HG02840 (cell line): ENCODE measurements at regions not wholly inside any gene's neighbourhood (a gene's known extent, or its start where the extent isn't known, plus 50 kb on each side); places are given as distances from the start of the nearest gene placed in this dataset.
A peak's percentile ranks its signal among the peaks of the same experiment; 100 is the strongest.

Experiments
- ATAC-seq: cut with Tn5 transposase; IDR thresholded peaks from one replicate; pipeline ENCODE4 v1.9.1; 2021; ENCODE audit warnings: mild to moderate bottlenecking, moderate library complexity, moderate number of reproducible peaks; ENCODE audit not compliant: unreplicated experiment, low FRiP score

- no peak for ATAC-seq
These were observed 118.3 kb upstream of the ATF7IP start for GRCh38 chr12:14247166-14247565.

DNA sequence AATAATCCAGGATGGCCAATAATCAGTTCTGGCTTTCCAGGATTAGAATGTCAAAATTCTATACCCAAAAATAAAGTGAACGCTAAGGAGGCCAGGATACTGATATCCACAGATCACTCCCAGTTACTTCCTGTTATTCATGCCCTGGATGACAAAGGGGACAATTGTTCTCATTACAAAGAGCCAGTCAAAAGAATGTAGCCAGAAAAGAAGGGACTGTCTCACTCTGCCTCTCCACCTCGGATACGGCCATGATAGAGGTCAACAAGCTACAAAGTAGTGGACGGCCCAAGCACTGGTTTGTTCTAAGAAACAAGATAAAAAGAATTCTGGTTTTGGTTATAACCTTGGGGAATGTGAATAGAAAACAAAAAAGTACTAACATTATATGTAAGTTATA lies 116.1 kb upstream of the ATF7IP start:
- ATAC-seq, result no peak

DNA sequence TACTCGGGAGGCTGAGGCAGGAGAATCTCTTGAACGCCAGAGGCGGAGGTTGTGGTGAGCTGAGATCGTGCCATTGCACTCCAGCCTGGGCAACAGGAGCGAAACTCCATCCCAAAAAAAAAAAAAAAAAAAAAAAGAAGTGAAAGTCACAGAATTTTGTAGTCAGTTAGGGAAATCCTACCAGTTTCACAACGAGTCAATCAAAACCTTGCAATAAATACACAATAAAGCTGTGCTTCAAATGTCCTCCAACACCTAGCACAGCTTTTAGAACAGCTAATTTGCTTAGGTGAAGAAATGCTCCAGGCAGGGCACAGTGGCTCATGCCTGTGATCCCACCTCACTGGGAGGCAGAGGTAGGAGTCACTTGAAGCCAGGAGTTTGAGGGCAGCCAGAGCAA lies 112.8 kb upstream of the ATF7IP start:
- ATAC-seq, result no peak

DNA sequence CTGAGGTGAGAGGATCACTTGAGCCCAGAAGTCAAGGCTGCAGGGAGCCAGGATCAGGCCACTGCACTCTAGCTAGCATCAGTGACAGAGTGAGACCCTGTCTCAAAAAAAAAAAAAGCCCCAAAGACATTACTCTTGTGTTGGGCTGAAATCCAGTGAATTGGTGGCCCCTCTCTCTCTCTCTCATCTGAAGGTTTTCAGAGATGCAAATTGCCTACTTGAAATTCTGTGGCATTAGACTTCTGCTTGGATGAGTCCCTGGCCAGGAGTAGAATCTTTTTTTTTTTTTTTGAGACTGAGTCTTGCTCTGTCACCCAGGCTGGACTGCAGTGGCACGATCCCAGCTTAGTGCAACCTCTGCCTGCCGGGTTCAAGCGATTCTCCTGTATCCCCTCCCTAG lies 112.0 kb upstream of the ATF7IP start:
- ATAC-seq, result no peak

- no peak for ATAC-seq
These were observed 110.7 kb upstream of the ATF7IP start for GRCh38 chr12:14254781-14255180.

- no peak for ATAC-seq
These were observed 109.4 kb upstream of the ATF7IP start for GRCh38 chr12:14256121-14256520.

DNA sequence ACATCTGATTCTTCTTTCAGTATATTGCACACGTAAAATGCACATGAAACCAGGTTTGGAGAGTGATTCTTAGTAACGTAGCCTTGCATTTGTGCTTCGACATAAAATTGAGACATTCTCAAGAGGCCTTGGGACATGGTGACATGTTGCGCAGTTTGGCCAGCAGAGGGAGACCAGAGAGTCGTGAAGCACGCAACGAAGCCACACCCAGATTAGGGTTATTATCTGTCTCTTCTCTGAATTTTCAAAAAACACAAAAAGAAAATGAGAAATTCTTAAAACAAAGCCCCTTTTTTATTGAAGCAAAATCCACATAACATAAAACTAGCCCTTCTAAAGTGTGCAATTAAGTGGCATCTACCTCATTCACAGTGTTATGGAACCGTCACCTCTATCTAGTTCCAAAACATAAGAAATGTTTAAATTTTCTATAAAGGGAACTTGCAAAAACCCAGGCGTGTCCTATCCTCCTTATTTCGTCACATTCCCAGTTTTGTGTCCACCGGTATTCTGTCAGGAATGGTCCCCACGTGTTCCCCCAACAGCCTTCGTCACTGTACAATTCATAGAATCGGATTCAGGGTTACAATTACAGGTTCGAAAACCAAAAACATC lies 108.8 kb upstream of the ATF7IP start:
- no peak for ATAC-seq

DNA sequence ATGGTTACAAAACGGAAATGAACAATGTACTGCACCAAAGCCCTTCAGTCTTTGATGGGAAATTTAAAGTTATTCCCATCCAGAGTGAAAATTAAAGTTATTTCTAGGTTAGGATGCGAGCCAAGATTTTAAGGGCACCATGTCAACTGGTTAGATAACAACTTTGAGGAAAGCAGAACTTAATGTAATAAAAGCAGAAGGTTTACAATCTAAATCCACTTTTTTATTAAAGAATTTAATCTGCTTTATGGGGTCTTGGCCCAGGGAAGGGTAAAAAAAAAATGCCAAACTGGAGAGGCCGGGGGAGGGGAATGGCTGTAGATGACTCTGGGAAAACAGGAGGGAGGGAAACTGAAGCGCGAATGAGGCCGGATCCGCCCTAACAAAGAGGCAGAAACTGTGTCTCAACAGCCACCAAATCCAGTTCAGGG lies 108.2 kb upstream of the ATF7IP start:
- ATAC-seq, result peak; percentile 59

DNA sequence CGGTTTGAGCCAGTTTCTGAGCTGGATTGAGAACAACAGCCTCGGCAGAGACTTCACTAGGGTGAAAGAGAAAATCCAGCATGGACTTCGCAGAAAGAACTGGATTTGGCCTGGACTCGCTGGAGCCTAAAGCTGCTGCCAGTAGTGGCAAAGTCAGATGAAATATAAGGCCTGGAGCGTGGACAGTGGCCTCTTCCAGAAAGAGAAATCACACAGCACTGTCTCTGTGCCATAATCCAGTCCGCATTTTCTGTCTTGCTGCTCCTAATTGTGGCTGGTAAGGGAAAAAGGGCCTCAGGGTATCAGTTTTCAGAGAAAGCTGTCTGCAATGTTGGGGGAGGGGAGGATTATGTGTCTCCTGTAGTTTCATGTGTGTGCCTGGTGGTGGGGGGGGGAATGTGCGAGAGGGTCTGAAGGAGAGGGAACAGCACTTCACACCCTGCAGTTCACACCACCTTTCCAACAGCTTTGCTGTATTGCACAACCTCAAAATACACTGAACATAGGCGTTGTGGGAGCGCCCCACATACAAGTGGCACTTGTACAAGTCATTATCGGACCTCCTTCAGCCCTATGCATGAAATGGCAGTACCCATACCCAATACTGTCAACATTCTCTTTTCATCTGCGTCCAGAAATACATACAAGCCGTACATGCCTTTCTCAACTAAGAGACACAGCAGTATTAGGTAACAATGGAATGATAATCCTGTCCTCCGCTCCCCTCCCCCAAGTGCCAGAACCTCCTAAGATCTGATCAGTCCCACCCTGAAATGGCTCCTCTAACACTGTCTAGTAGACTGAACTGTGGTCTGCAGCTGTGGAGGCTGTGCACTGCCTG lies 107.5 kb upstream of the ATF7IP start:
- ATAC-seq, result peak; percentile 48

- no peak for ATAC-seq
These were observed 106.9 kb upstream of the ATF7IP start for GRCh38 chr12:14258575-14258940.

- ATAC-seq, result no peak
These were observed 105.9 kb upstream of the ATF7IP start for GRCh38 chr12:14259481-14260010.

DNA sequence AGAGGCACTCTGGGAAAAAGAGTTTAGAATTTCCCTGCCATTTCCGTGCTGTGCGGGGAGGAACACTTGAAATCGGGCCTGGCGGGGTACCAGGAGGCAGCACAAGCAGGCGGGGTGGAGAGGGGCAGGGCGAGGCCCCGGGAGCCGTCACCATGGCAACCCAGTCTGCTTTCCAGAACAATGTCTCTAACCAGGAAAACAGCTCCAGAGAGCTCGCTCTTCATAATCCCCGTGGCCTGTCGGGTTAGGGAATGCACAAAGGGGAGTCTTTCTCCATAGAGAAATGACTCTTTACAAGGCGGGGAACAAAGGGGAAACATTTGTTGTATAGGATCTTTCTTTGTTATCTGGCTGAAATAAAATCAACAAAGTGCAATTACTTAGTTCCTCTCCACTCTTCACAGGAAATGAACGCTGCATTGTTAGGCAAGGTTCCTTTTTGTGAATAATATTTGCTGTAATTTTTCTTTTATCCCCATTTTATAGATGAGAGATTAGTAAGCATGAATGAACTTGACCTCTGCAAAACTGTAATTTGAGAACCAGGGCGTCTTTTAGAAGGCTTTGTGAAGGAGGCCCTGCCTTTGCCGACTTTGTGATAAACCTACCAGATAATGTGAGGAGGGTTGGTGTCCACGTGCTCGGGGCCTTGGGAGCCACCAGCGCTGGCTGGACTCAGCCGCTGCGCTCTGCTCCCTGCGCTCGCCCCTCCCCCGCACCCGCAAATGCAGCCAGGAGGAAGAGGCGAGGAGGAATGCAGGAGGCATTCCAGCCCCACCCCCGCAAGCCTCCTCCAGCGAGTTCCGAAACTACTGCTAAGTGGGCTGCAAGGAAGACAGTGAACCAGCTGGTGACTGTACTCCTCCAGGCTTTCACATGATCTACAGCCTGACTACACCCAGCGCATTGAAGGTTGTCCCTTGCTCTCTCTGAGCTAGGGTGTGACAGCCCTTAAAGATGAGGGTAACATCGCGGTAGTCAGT lies 105.2 kb upstream of the ATF7IP start:
- ATAC-seq, result no peak

GRCh38 chr12:14261096-14261495 lies 104.4 kb upstream of the ATF7IP start:
- ATAC-seq, result no peak

GRCh38 chr12:14261861-14262260 lies 103.6 kb upstream of the ATF7IP start:
- ATAC-seq, result no peak

GRCh38 chr12:14262771-14263511 lies 102.5 kb upstream of the ATF7IP start:
- no peak for ATAC-seq

GRCh38 chr12:14263742-14264141 lies 101.7 kb upstream of the ATF7IP start:
- ATAC-seq, result no peak

DNA sequence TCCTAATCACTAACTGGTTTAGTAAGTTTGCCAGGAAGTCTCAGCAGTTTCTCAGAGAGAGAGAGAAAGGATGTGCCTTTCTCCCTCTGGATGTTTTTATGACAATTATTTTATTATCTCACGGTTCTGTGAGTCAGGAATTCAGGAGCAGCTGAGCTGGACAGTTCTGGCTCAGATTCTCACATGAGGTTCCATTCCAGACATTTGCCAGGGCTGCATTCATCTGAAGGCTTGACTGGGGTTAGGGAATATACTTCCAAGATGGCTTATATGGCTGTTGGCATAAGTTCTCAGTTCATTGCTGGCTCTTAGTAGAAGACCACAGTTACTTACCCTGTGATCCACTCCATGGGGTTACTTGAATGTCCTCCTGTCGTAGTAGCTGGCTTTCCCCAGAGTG lies 101.2 kb upstream of the ATF7IP start:
- no peak for ATAC-seq

GRCh38 chr12:14264778-14265177 lies 100.7 kb upstream of the ATF7IP start:
- ATAC-seq, result no peak

GRCh38 chr12:14268120-14268515 lies 97.4 kb upstream of the ATF7IP start:
- ATAC-seq, result no peak

- no peak for ATAC-seq
These were observed 95.1 kb upstream of the ATF7IP start for GRCh38 chr12:14270392-14270791.
